Thyroid gland (tissue), 4 donors: ENCODE measurements at regions not wholly inside any gene's neighbourhood (a gene's known extent, or its start where the extent isn't known, plus 50 kb on each side); places are given as distances from the start of the nearest gene placed in this dataset.

Experiments
- POLR2A ChIP-seq, 2 donors: fragments of 450-650 bp; IDR thresholded peaks; one replicate each; pipeline ENCODE4 v1.6.1; 2017; ENCODE audit warnings: antibody characterized with exemption in 2 of 2, mild to moderate bottlenecking in 2 of 2, moderate library complexity in 1 of 2
- TF ChIP-seq, protein P1 (sequence below), 6 experiments: fragments of 200-600 bp in 3 of 6; fragments of 450-650 bp in 3 of 6; sonication (generic) in 3 of 6; IDR thresholded peaks; one replicate each; pipeline ENCODE4 v1.5.1; 2016 to 2019; ENCODE audit warnings: antibody characterized with exemption in 6 of 6, mild to moderate bottlenecking in 2 of 6, inconsistent platforms in 1 of 6, moderate library complexity in 1 of 6

DNA sequence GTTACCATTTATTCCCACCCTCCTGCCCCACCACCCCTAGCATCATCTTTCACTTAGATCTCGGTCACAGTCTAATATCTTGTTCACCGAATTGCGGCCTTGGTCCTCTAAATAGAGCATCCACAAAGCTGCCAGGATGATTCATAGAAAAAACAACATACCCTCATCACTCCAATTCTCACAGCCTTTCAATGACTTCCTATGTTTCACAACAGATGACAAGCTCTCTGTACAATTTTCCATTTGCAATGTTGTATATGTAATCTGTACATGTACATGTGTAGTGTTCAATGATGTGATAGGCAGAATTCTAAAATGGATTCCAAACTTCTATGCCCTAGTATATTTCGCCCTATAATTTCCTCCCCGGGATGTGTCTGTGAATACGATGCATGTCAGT is 675.6 kb upstream of the CELF4 start:
- TF ChIP-seq, protein P1, sequence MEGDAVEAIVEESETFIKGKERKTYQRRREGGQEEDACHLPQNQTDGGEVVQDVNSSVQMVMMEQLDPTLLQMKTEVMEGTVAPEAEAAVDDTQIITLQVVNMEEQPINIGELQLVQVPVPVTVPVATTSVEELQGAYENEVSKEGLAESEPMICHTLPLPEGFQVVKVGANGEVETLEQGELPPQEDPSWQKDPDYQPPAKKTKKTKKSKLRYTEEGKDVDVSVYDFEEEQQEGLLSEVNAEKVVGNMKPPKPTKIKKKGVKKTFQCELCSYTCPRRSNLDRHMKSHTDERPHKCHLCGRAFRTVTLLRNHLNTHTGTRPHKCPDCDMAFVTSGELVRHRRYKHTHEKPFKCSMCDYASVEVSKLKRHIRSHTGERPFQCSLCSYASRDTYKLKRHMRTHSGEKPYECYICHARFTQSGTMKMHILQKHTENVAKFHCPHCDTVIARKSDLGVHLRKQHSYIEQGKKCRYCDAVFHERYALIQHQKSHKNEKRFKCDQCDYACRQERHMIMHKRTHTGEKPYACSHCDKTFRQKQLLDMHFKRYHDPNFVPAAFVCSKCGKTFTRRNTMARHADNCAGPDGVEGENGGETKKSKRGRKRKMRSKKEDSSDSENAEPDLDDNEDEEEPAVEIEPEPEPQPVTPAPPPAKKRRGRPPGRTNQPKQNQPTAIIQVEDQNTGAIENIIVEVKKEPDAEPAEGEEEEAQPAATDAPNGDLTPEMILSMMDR (IDR thresholded peaks at IDR 0.05): no peak
- no peak for TF ChIP-seq POLR2A (IDR thresholded peaks at IDR 0.05)
